WERI-Rb-1 (cell line): ENCODE measurements at regions not wholly inside any gene's neighbourhood (a gene's known extent, or its start where the extent isn't known, plus 50 kb on each side); places are given as distances from the start of the nearest gene placed in this dataset.

ENCODE experiments used
- DNase-seq: peaks from one replicate; pipeline ENCODE4 v3.0.0-alpha.2; 2020
- H3K27ac ChIP-seq: fragments of 250-450 bp; sonication (Bioruptor Pico); 2 replicates; pipeline ENCODE4 v1.5.1; 2020; ENCODE audit warnings: mild to moderate bottlenecking, moderate library complexity
- H3K27me3 ChIP-seq: fragments of 250-450 bp; sonication (Bioruptor Pico); 2 replicates; pipeline ENCODE4 v1.5.1; 2021; ENCODE audit warnings: mild to moderate bottlenecking, low read depth, moderate library complexity; ENCODE audit not compliant: insufficient read depth, severe bottlenecking
- H3K36me3 ChIP-seq: fragments of 250-450 bp; sonication (Bioruptor Pico); 2 replicates; pipeline ENCODE4 v1.5.1; 2020; ENCODE audit warnings: mild to moderate bottlenecking, moderate library complexity
- H3K4me3 ChIP-seq: 2 replicates; pipeline ENCODE4 v1.5.1; 2011; ENCODE audit warnings: low read depth, mild to moderate bottlenecking, control low read depth, low read length
- H3K9me3 ChIP-seq: fragments of 250-450 bp; sonication (Bioruptor Pico); 2 replicates; pipeline ENCODE4 v1.5.1; 2021; ENCODE audit warnings: mild to moderate bottlenecking, moderate library complexity; ENCODE audit not compliant: severe bottlenecking
- CTCF ChIP-seq: IDR thresholded peaks from 2 replicates; pipeline ENCODE4 v1.5.1; 2011; ENCODE audit warnings: low read depth, mild to moderate bottlenecking, control low read depth, inconsistent platforms, low read length

DNA sequence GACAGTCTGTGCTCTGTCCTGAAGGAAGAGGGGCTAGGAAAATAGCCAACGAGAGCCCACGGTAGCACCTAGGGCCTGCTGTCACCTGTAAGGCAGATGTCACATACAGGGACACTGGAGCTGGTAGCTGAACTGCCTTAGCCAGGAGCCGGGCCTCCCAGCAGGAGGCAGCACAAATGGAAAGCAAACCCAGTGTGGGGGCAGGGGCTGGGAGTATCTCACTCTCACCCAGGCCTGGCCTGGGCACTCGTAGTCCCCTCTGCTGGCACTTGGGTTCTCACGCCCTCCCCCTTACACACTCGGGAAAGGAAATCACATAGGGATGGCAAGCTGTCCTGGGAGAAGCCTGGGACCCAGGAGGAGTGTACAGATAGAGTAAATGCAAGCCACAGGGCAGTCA lies 173.1 kb upstream of the CHRNA7 start:
- Histone ChIP-seq H3K4me3 (no peak overlapping the region), H3K36me3 (no peaks in the 10 kb centered on the region), H3K27ac (no peak overlapping the region), H3K27me3 (no peaks in the 10 kb centered on the region), H3K9me3 (no peaks in the 10 kb centered on the region)
- peak; percentile 31; the same call in 1 of the 2 replicates for TF ChIP-seq CTCF
- DNase-seq = peak; percentile 11

GRCh38 chr15:31858026-31858425 lies 172.3 kb upstream of the CHRNA7 start:
- H3K4me3 ChIP-seq = no peak overlapping the region
- H3K9me3 ChIP-seq = no peaks in the 10 kb centered on the region
- no peaks in the 10 kb centered on the region for H3K36me3 ChIP-seq
- H3K27ac ChIP-seq = no peak overlapping the region
- TF ChIP-seq CTCF = no peak
- H3K27me3 ChIP-seq = no peaks in the 10 kb centered on the region
- no peak for DNase-seq

- Histone ChIP-seq H3K4me3 (no peak overlapping the region), H3K36me3 (no peaks in the 10 kb centered on the region), H3K27me3 (peaks cover 7% of the 10 kb centered on the region), H3K27ac (no peak overlapping the region), H3K9me3 (no peaks in the 10 kb centered on the region)
- TF ChIP-seq CTCF = no peak
- no peak for DNase-seq
Observed at GRCh38 chr15:31866248-31866647, 164.1 kb upstream of the CHRNA7 start.

GRCh38 chr15:31867536-31868442 lies 162.5 kb upstream of the CHRNA7 start:
- DNase-seq = peak; percentile 72
- TF ChIP-seq CTCF = peak; percentile 81
- Histone ChIP-seq H3K9me3 (no peaks in the 10 kb centered on the region), H3K27ac (no peak overlapping the region), H3K36me3 (no peaks in the 10 kb centered on the region), H3K27me3 (peaks cover 7% of the 10 kb centered on the region), H3K4me3 (no peak overlapping the region)

GRCh38 chr15:31869686-31870307 lies 160.5 kb upstream of the CHRNA7 start:
- Histone ChIP-seq H3K36me3 (no peaks in the 10 kb centered on the region), H3K27me3 (peaks cover 7% of the 10 kb centered on the region), H3K27ac (no peak overlapping the region), H3K9me3 (no peaks in the 10 kb centered on the region), H3K4me3 (peak overlapping the region; percentile 21)
- no peak for TF ChIP-seq CTCF
- DNase-seq = no peak
